ENCODE measurements at regions not wholly inside any gene's neighbourhood (a gene's known extent, or its start where the extent isn't known, plus 50 kb on each side); places are given as distances from the start of the nearest gene placed in this dataset.

GRCh38 chr3:150079029-150079739 is 108.5 kb upstream of the PFN2 start:
- WGBS (ENCODE audit: insufficient coverage, low coverage, missing lambda C conversion rate): 25% methylated on average over 5 of the region's 5 CpGs
- peaks cover under 1 to 8% of the 10 kb centered on the region in 2 experiments; a peak in 3 of 5 replicates for H3K27me3 ChIP-seq (ENCODE audit: control insufficient read depth in 2 of 2, insufficient read depth in 2 of 2, low read length in 2 of 2)
- no peak for ATAC-seq
- no peak for FAIRE-seq
- H3K4me2 ChIP-seq (ENCODE audit: insufficient read depth, low read length): no peak overlapping the region
- ChIA-PET CTCF (ENCODE audit: low intra/inter-chr PET ratio) (no interaction called here), POLR2A (interaction anchor here (0.6 to 1.5 kb wide), 2 partner anchors 10 to 11 kb away, joined by 3 to 5 read pairs; no protein-coding TSS in a partner anchor)
- H4K20me1 ChIP-seq (replicated peaks; ENCODE audit: control insufficient read depth, insufficient read depth, low read length): no peaks in the 10 kb centered on the region
- no peak for DNase-seq (ENCODE audit: extremely low read depth in 1 of 4, low spot score in 3 of 4)
- BruUV-seq (replicated peaks): no TSS peak
- H3K36me3 ChIP-seq (ENCODE audit: control insufficient read depth, insufficient read depth, low read length): no peaks in the 10 kb centered on the region
- intact Hi-C loops (cut with micrococcal nuclease) (no loop called here), in situ Hi-C loops (cut with MboI) (no loop called here)
- no peaks in the 10 kb centered on the region for H3K9me1 ChIP-seq (ENCODE audit: control insufficient read depth, insufficient read depth, low read length)
- H3K27ac ChIP-seq (ENCODE audit: extremely low read depth, low read depth, low read length): no peak overlapping the region
- H3K9me3 ChIP-seq (replicated peaks; ENCODE audit: control insufficient read depth, insufficient read depth, low read depth, low read length): no peaks in the 10 kb centered on the region
- H3K79me2 ChIP-seq (ENCODE audit: control insufficient read depth, insufficient read depth, low read length): no peaks in the 10 kb centered on the region
- no peak overlapping the region for H3K4me3 ChIP-seq
- H3K9ac ChIP-seq (ENCODE audit: insufficient read depth in 1 of 2, low read depth in 2 of 2, low read length in 2 of 2): no peak overlapping the region
- H2AFZ ChIP-seq (ENCODE audit: low read depth, low read length): no peak overlapping the region
- no peaks in the 10 kb centered on the region; a peak in 1 of 5 replicates for H3K4me1 ChIP-seq (replicated peaks in 1 of 2; ENCODE audit: control insufficient read depth in 2 of 2, insufficient read depth in 2 of 2, low read length in 2 of 2)
- TF ChIP-seq HDAC2 (IDR thresholded peaks at IDR 0.05) (no peak), NFE2L1 (tag; IDR thresholded peaks at IDR 0.05; ENCODE audit: borderline replicate concordance, low read depth) (no peak), ZNF165 (CRISPR knock-in tag; IDR thresholded peaks at IDR 0.05; ENCODE audit: borderline replicate concordance) (no peak), CEBPZ (IDR thresholded peaks at IDR 0.05; ENCODE audit: borderline replicate concordance, low read depth, low read length) (no peak), ASH1L (IDR thresholded peaks at IDR 0.05; ENCODE audit: borderline replicate concordance, low read depth, partially characterized antibody) (no peak), ZNF79 (CRISPR knock-in tag; IDR thresholded peaks at IDR 0.05; ENCODE audit: low read depth) (no peak), MTA2 (IDR thresholded peaks at IDR 0.05; ENCODE audit: low read depth) (no peak), PCBP1 (IDR thresholded peaks at IDR 0.05; ENCODE audit: low read depth, low read length, poor library complexity, severe bottlenecking) (no peak), TAF1 (IDR thresholded peaks at IDR 0.05; ENCODE audit: control insufficient read depth, extremely low read depth, insufficient read depth, low read length, severe bottlenecking) (no peak), RCOR1 (IDR thresholded peaks at IDR 0.05; ENCODE audit: borderline replicate concordance in 1 of 2, low read depth in 2 of 2, low read length in 2 of 2) (no peak), MAFK (IDR thresholded peaks at IDR 0.05; ENCODE audit: low read length) (peak; percentile 48; the same call in 1 of the 2 replicates), ADNP (tag; IDR thresholded peaks at IDR 0.05) (no peak), TEAD1 (CRISPR knock-in tag; IDR thresholded peaks at IDR 0.05) (no peak), ETV1 (tag; conservative IDR thresholded peaks at IDR 0.05; ENCODE audit: low read depth) (no peak), MAFG (tag; conservative IDR thresholded peaks at IDR 0.05) (peak; percentile 29; the same call in 1 of the 2 replicates), PML (IDR thresholded peaks at IDR 0.05; ENCODE audit: low read length) (no peak), CC2D1A (IDR thresholded peaks at IDR 0.05) (no peak), MECOM (CRISPR knock-in tag; IDR thresholded peaks at IDR 0.05) (no peak), ZNF445 (CRISPR knock-in tag; IDR thresholded peaks at IDR 0.05; ENCODE audit: low read depth) (no peak), SMAD4 (CRISPR knock-in tag; conservative IDR thresholded peaks at IDR 0.05) (no peak), CREM (IDR thresholded peaks at IDR 0.05; ENCODE audit: low read depth) (no peak)
